ENCODE measurements at regions not wholly inside any gene's neighbourhood (a gene's known extent, or its start where the extent isn't known, plus 50 kb on each side); places are given as distances from the start of the nearest gene placed in this dataset.

DNA sequence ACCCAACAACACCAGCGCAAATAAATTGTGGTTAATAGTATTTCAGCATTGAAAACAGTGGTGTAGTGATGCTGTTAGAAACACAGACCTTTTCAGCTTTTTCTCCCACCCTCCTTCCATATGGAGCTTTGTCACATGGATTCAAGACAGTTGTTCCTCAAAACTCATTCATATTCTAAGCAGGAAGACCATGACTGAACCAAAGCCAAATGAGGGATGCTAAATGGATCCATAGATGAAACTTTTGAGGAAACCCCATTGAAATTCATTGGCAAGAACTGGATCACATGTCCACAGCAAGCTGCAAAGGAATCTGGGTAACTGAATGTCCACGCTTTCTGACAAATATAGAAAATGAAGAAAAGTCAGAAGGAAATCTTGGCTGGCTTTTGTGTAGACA lies 615.1 kb upstream of the NETO1 start:
- no peaks in the 10 kb centered on the region for H3K36me3 Mint-ChIP-seq
- no peaks in the 10 kb centered on the region for H3K36me3 ChIP-seq (replicated peaks in 1 of 2; ENCODE audit: control insufficient read depth in 1 of 2, insufficient read depth in 2 of 2, low read length in 2 of 2)

DNA sequence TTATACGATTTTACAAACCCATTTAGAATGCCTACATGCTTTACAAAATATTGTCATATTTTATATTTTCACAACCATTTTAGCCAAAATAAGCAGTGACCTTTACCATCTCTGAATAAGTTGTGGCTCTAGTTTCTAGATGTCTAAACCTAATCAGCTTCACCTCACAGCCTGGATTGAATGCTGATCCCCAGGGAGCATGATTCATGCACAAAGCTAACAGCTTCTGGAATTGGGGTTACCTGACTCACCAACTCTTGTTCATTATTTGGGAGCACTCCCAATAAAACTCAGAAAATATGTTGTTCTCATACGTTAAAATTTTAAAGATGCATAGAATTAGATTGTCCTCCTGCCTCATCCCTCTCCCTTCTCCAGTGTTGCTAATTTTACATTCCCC lies 611.7 kb upstream of the NETO1 start:
- Mint-ChIP-seq H3K4me3 (no peak overlapping the region), H3K27ac (no peak overlapping the region), H3K27me3 (ENCODE audit: low read depth in 3 of 3) (no peaks in the 10 kb centered on the region), H3K4me1 (no peaks in the 10 kb centered on the region), H3K36me3 (no peaks in the 10 kb centered on the region), H3K9me3 (peaks cover 0 to 11% (median 0%) of the 10 kb centered on the region in 7 donors)
- TF ChIP-seq, protein P1, sequence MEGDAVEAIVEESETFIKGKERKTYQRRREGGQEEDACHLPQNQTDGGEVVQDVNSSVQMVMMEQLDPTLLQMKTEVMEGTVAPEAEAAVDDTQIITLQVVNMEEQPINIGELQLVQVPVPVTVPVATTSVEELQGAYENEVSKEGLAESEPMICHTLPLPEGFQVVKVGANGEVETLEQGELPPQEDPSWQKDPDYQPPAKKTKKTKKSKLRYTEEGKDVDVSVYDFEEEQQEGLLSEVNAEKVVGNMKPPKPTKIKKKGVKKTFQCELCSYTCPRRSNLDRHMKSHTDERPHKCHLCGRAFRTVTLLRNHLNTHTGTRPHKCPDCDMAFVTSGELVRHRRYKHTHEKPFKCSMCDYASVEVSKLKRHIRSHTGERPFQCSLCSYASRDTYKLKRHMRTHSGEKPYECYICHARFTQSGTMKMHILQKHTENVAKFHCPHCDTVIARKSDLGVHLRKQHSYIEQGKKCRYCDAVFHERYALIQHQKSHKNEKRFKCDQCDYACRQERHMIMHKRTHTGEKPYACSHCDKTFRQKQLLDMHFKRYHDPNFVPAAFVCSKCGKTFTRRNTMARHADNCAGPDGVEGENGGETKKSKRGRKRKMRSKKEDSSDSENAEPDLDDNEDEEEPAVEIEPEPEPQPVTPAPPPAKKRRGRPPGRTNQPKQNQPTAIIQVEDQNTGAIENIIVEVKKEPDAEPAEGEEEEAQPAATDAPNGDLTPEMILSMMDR (IDR thresholded peaks at IDR 0.05), result no peak
- H3K9ac ChIP-seq (ENCODE audit: insufficient read depth, low read length, poor library complexity, severe bottlenecking), result no peak overlapping the region
- no peaks in the 10 kb centered on the region for H3K27me3 ChIP-seq (ENCODE audit: control insufficient read depth in 2 of 2, insufficient read depth in 2 of 2, low read length in 2 of 2)
- intact Hi-C loops (cut with micrococcal nuclease), result no loop called here
- no peaks in the 10 kb centered on the region for H4K20me1 ChIP-seq (ENCODE audit: insufficient read depth, low read length)
- 100% methylated on average over 1 of the region's 2 CpGs for WGBS (ENCODE audit: insufficient coverage)
- no peak overlapping the region for H2AFZ ChIP-seq (ENCODE audit: insufficient read depth, low read depth, low read length, poor library complexity, severe bottlenecking)
- no peak overlapping the region for H3K4me3 ChIP-seq (replicated peaks in 1 of 3; ENCODE audit: low read depth in 2 of 3, low read length in 3 of 3)
- H3K27ac ChIP-seq (ENCODE audit: low read depth in 1 of 2, low read length in 2 of 2), result no peak overlapping the region
- H3K4me2 ChIP-seq (replicated peaks; ENCODE audit: extremely low read depth, low read length, poor library complexity, severe bottlenecking), result no peak overlapping the region
- no peak for DNase-seq
- H3K79me2 ChIP-seq (ENCODE audit: insufficient read depth, low read length), result no peaks in the 10 kb centered on the region
- H3K9me3 ChIP-seq (replicated peaks in 1 of 2; ENCODE audit: control insufficient read depth in 1 of 2, insufficient read depth in 1 of 2, low read length in 2 of 2), result no peaks in the 10 kb centered on the region
- no peaks in the 10 kb centered on the region for H3K36me3 ChIP-seq (replicated peaks in 1 of 2; ENCODE audit: control insufficient read depth in 1 of 2, insufficient read depth in 2 of 2, low read length in 2 of 2)
- no peaks in the 10 kb centered on the region for H3K4me1 ChIP-seq (ENCODE audit: control insufficient read depth in 1 of 2, insufficient read depth in 2 of 2, low read length in 2 of 2)

More for the DNA sequence above, 615.1 kb upstream of the NETO1 start:
- Histone ChIP-seq H3K27ac (ENCODE audit: low read depth in 1 of 2, low read length in 2 of 2) (no peak overlapping the region), H3K4me2 (replicated peaks; ENCODE audit: extremely low read depth, low read length, poor library complexity, severe bottlenecking) (no peak overlapping the region), H3K79me2 (ENCODE audit: insufficient read depth, low read length) (no peaks in the 10 kb centered on the region), H3K4me1 (ENCODE audit: control insufficient read depth in 1 of 2, insufficient read depth in 2 of 2, low read length in 2 of 2) (no peaks in the 10 kb centered on the region), H2AFZ (ENCODE audit: insufficient read depth, low read depth, low read length, poor library complexity, severe bottlenecking) (no peak overlapping the region), H3K9me3 (replicated peaks in 1 of 2; ENCODE audit: control insufficient read depth in 1 of 2, insufficient read depth in 1 of 2, low read length in 2 of 2) (no peaks in the 10 kb centered on the region), H3K4me3 (replicated peaks in 1 of 3; ENCODE audit: low read depth in 2 of 3, low read length in 3 of 3) (no peak overlapping the region), H3K27me3 (ENCODE audit: control insufficient read depth in 2 of 2, insufficient read depth in 2 of 2, low read length in 2 of 2) (no peaks in the 10 kb centered on the region), H3K9ac (ENCODE audit: insufficient read depth, low read length, poor library complexity, severe bottlenecking) (no peak overlapping the region), H4K20me1 (ENCODE audit: insufficient read depth, low read length) (no peaks in the 10 kb centered on the region)
- H3K27ac Mint-ChIP-seq, result no peak overlapping the region
- TF ChIP-seq, protein P1 (IDR thresholded peaks at IDR 0.05), result no peak
- DNase-seq, result no peak
- 86% methylated on average over 1 of the region's 2 CpGs for WGBS (ENCODE audit: insufficient coverage)
- H3K4me3 Mint-ChIP-seq, result no peak overlapping the region
- no peaks in the 10 kb centered on the region for H3K27me3 Mint-ChIP-seq (ENCODE audit: low read depth in 3 of 3)
- H3K9me3 Mint-ChIP-seq, result peaks cover 0 to 6% (median 0%) of the 10 kb centered on the region in 7 donors
- no peaks in the 10 kb centered on the region for H3K4me1 Mint-ChIP-seq
- intact Hi-C loops (cut with micrococcal nuclease), result no loop called here

All from CD14-positive monocyte (primary cell).